ENCODE measurements at regions not wholly inside any gene's neighbourhood (a gene's known extent, or its start where the extent isn't known, plus 50 kb on each side); places are given as distances from the start of the nearest gene placed in this dataset.

- TF ChIP-seq CTCF (IDR thresholded peaks at IDR 0.05), result no peak
- no peak for TF ChIP-seq POLR2A (IDR thresholded peaks at IDR 0.05)
Measured at GRCh38 chr4:62235911-62236310, 1035.8 kb downstream of the ADGRL3 start.

Measured in ovary (tissue), 3 donors.